ENCODE measurements at regions not wholly inside any gene's neighbourhood (a gene's known extent, or its start where the extent isn't known, plus 50 kb on each side); places are given as distances from the start of the nearest gene placed in this dataset.
"Not testable (repeated sequence)": the region's sequence is repeated elsewhere in the genome, so short reads cannot be mapped to it uniquely, and the experiment has no call there.

GRCh38 chrX:92213786-92214185 lies 434.6 kb downstream of the PCDH11X start (continued):
- TF ChIP-seq, protein P1, sequence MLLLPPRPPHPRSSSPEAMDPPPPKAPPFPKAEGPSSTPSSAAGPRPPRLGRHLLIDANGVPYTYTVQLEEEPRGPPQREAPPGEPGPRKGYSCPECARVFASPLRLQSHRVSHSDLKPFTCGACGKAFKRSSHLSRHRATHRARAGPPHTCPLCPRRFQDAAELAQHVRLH (CRISPR knock-in tag; IDR thresholded peaks at IDR 0.05; ENCODE audit: borderline replicate concordance, low read depth) = no peak
- no peak for TF ChIP-seq IRX3 (CRISPR knock-in tag; IDR thresholded peaks at IDR 0.05; ENCODE audit: borderline replicate concordance, low read depth)
- TF ChIP-seq ZNF12 (CRISPR knock-in tag; IDR thresholded peaks at IDR 0.05) = no peak
- TF ChIP-seq, protein P2, sequence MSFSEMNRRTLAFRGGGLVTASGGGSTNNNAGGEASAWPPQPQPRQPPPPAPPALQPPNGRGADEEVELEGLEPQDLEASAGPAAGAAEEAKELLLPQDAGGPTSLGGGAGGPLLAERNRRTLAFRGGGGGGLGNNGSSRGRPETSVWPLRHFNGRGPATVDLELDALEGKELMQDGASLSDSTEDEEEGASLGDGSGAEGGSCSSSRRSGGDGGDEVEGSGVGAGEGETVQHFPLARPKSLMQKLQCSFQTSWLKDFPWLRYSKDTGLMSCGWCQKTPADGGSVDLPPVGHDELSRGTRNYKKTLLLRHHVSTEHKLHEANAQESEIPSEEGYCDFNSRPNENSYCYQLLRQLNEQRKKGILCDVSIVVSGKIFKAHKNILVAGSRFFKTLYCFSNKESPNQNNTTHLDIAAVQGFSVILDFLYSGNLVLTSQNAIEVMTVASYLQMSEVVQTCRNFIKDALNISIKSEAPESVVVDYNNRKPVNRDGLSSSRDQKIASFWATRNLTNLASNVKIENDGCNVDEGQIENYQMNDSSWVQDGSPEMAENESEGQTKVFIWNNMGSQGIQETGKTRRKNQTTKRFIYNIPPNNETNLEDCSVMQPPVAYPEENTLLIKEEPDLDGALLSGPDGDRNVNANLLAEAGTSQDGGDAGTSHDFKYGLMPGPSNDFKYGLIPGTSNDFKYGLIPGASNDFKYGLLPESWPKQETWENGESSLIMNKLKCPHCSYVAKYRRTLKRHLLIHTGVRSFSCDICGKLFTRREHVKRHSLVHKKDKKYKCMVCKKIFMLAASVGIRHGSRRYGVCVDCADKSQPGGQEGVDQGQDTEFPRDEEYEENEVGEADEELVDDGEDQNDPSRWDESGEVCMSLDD (CRISPR knock-in tag; IDR thresholded peaks at IDR 0.05; ENCODE audit: borderline replicate concordance) = no peak
- no peak for TF ChIP-seq CBX2 (IDR thresholded peaks at IDR 0.05; ENCODE audit: low read depth, low read length)
- no peak for TF ChIP-seq CBX2 (CRISPR knock-in tag; IDR thresholded peaks at IDR 0.05; ENCODE audit: low read depth)
- no peak for TF ChIP-seq ZNF281 (CRISPR knock-in tag; IDR thresholded peaks at IDR 0.05; ENCODE audit: borderline replicate concordance)

GRCh38 chrX:92215011-92215410 lies 435.8 kb downstream of the PCDH11X start:
- FAIRE-seq = not testable (repeated sequence)

More at GRCh38 chrX:92215011-92215410, 435.8 kb downstream of the PCDH11X start:
- H3K27ac ChIP-seq (ENCODE audit: extremely low read length, insufficient read depth, low read length); DNase-seq (ENCODE audit: low spot score); H4K20me1 ChIP-seq (ENCODE audit: insufficient read depth, low read length); H3K4me3 ChIP-seq (replicated peaks in 1 of 3; ENCODE audit: insufficient read depth in 1 of 3, low read depth in 2 of 3, low read length in 3 of 3); H3K4me1 ChIP-seq (ENCODE audit: insufficient read depth, low read length); H3K79me2 ChIP-seq (ENCODE audit: insufficient read depth, low read length); H3K9me3 ChIP-seq (ENCODE audit: low read length); H3K4me2 ChIP-seq (ENCODE audit: low read depth, low read length); CTCF ChIA-PET (ENCODE audit: low intra/inter-chr PET ratio, low total read pairs); H3K36me3 ChIP-seq (replicated peaks in 1 of 2; ENCODE audit: control insufficient read depth in 1 of 2, insufficient read depth in 2 of 2, low read length in 2 of 2); intact Hi-C loops (cut with micrococcal nuclease; ENCODE audit: unreplicated experiment); H2AFZ ChIP-seq (ENCODE audit: low read length); H3K27me3 ChIP-seq (ENCODE audit: control insufficient read depth in 1 of 2, insufficient read depth in 2 of 2, low read length in 2 of 2); BruUV-seq (replicated peaks); in situ Hi-C loops (cut with HindIII; ENCODE audit: extremely low pct_ligation_motif_present, low pct_unique_long_range_greater_than_20kb); POLR2A ChIA-PET; ATAC-seq; H3K9ac ChIP-seq (ENCODE audit: insufficient read depth, low read depth, low read length): not testable (repeated sequence)
- no CpG with 5 or more reads among the region's 21 CpGs for WGBS (ENCODE audit: low lambda C conversion rate)

Measured in HepG2 (cell line).